Stimulated activated CD8-positive, alpha-beta memory T cell treated with anti-CD3 and anti-CD28 coated beads, Interleukin-15, amount 100 ng/mL, for 1 hour (primary cell): ENCODE measurements at regions not wholly inside any gene's neighbourhood (a gene's known extent, or its start where the extent isn't known, plus 50 kb on each side); places are given as distances from the start of the nearest gene placed in this dataset.
A peak's percentile ranks its signal among the peaks of the same experiment; 100 is the strongest.
"Not testable (repeated sequence)": the region's sequence is repeated elsewhere in the genome, so short reads cannot be mapped to it uniquely, and the experiment has no call there.

ENCODE experiments used
- DNase-seq: peaks from one replicate; pipeline ENCODE4 v3.0.0-alpha.2; 2020; ENCODE audit warnings: low read depth

- DNase-seq: peak; percentile 96
These were observed 5393.1 kb upstream of the TPTE start for GRCh38 chr21:5128261-5128660.

DNA sequence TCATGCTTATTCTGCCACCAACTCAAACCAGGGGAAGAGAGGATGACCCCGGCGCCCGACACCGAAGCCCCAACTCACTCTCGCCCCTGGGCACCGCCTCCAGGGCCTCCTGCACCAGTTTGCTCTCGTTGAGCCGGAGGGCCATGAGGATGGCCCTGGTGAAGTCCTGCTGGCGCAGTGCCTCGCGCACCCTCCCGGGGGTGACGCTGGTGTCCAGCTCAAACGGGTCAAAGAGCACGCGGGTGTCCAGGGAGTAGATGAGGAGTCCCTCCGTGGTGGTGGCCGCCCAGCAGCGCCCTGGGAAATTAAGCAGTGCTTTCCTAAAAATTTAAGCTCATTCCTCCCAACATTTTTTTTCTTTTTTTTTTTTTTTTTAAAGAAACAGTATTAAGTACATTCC, 5387.6 kb upstream of the TPTE start:
- DNase-seq: not testable (repeated sequence)

- DNase-seq: not testable (repeated sequence)
These were observed 5385.0 kb upstream of the TPTE start for GRCh38 chr21:5136406-5136805.

DNA sequence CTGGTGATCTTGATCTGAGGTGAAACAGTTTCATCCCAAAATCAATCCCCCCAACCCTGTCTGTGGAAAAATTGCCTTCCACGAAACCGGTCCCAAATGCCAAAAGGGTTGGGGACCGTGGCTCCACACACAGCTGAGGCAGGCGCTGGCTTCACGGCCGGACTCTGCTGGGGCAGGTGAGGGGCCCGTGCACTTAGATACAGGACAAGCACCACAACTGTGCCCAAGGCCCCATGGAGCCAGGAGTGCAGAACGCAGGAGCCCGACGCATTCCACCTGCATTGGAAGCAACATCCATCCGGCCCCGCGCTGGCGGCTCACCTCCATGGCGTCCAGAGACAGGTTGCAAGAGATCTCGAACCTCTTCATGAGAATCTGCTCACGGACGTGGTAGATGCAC, 5384.4 kb upstream of the TPTE start:
- DNase-seq: not testable (repeated sequence)

GRCh38 chr21:5138687-5139086, 5382.7 kb upstream of the TPTE start:
- not testable (repeated sequence) for DNase-seq

DNA sequence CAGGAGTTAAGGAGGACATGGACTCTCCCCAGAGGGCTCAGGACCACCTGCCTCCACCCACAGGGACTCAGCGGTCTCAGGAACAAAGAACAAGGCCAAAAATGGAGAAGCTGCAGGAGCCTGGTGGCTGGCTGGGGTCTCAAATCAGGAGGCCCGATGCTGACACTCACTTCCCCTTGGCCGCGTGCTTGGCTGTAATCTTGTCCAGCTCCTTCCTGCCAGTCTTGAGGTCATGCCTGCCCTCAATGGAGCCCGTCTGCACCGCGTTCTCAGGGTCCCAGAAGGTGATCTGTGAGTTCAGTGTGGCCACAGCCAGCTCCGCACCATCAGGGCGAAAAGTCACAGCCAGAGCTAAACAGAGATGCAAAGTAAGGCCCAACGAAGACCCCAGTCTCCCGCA, 5381.9 kb upstream of the TPTE start:
- not testable (repeated sequence) for DNase-seq

DNA sequence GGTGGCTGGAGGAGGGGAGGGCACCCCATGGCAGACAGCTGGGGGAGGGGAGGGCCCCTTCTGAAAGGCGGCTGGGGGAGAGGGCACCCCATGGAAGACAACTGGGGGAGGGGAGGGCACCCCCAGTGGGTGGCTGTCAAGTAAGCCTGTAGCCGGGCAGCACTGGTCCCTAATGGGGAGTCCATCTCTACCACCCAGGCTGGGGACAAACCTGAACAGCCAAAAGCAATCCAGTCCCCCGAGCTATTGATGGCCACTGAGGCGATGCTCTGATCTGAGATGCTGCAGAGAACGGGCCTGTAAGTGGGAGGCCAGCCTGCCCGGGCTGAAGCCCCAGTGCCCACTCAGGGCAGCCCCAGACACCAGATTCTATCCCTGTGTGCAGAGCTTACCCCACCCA, 5378.4 kb upstream of the TPTE start:
- DNase-seq: not testable (repeated sequence)

- DNase-seq: not testable (repeated sequence)
These were observed 5376.7 kb upstream of the TPTE start for GRCh38 chr21:5144731-5145130.

DNA sequence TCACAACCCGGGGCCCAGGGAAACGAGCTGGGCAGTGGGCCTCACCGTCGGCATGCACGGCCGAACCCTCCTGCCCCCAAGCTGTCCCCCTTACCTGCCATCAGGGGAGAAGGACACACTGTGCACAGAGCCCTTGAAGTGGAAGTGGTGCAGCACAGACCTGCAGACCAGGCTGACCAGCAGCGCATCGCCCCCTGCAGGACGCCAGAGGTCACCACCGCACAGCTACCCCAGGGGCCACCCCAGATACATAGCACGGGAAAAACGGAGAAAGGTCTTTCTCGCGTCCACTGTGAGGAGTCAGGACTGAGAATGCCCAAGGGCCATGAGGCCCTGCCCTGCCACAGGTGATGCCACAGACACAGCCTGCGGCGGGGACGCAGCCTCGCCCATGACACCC, 5373.7 kb upstream of the TPTE start:
- not testable (repeated sequence) for DNase-seq

- not testable (repeated sequence) for DNase-seq
These were observed 5372.2 kb upstream of the TPTE start for GRCh38 chr21:5149222-5149621.

DNA sequence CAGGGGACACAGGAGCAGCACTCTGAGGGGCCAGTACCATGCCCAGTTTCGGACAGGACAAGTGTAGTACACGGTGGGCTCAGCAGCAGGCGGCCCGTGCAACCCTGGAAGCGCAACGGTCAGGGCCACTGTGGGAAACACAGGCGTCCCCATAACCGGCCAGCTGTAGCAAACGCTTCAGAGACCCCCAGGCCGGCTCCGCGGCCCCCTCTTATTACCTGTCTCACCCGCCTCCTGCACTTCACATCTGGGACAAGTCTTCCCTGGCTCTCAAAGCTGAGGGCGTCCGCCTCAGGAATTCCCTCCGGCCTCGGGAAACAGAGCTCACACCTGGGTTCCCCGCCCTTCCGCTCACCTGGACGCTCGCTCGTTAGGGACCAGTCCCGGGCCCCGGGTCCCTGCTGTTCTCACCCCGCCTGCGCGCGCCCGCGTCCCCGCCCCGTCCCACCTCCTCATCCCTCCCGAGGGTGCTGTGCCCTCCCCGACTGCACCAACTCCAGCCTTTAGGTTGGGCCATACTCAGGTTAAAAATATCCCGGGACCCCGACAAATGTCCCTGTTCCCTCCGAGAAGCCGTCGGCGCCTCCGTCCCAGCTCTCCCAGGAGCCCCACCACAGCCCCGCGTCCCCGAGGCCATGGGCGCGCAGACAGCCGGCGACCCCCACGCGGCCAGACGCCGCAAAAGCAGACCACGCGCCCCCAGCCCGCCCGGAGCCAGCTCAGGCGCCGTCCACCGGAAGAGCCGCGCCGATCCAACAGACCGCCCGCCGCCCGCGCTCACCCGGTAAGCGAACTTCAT, 5367.3 kb upstream of the TPTE start:
- not testable (repeated sequence) for DNase-seq

DNA sequence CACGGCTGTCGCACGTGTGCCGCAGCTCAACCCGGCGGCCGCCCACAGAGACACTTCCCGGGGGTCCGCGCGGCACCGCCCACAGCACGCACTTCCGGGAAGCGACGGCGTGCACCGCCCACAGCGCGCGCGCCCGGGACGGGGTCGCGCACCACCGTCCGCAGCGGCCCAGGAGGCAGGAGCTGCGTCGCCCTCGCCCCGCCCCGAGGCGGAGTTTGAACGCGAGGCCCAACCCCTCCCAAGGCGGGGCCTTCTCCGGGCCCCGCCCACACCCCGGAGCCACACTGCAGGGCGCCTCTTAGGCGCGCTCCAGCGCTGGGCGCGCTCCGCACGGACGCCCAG, 5366.8 kb upstream of the TPTE start:
- DNase-seq: peak; percentile 59

GRCh38 chr21:5162693-5163574, 5358.4 kb upstream of the TPTE start:
- DNase-seq: not testable (repeated sequence)

GRCh38 chr21:5165829-5166228, 5355.6 kb upstream of the TPTE start:
- not testable (repeated sequence) for DNase-seq
